ENCODE measurements at regions not wholly inside any gene's neighbourhood (a gene's known extent, or its start where the extent isn't known, plus 50 kb on each side); places are given as distances from the start of the nearest gene placed in this dataset.

- intact Hi-C loops (cut with micrococcal nuclease; ENCODE audit: unreplicated experiment) = no loop called here
These were observed 67.5 kb upstream of the ARHGAP21 start for GRCh38 chr10:24791084-24791726.

More at GRCh38 chr10:24791084-24791726, 67.5 kb upstream of the ARHGAP21 start:
- BruUV-seq (replicated peaks) = no TSS peak
- no peaks in the 10 kb centered on the region for H3K79me2 ChIP-seq (ENCODE audit: control insufficient read depth, insufficient read depth, low read length)
- RAD21 ChIA-PET (ENCODE audit: unreplicated experiment) = no interaction called here
- H3K9me3 ChIP-seq (replicated peaks; ENCODE audit: control insufficient read depth, insufficient read depth, low read length) = no peaks in the 10 kb centered on the region
- H3K9ac ChIP-seq (ENCODE audit: control insufficient read depth, insufficient read depth, low read length) = no peak overlapping the region
- DNase-seq (ENCODE audit: low read depth, low spot score) = no peak
- POLR2A ChIA-PET = no interaction called here
- TF ChIP-seq, protein P1, sequence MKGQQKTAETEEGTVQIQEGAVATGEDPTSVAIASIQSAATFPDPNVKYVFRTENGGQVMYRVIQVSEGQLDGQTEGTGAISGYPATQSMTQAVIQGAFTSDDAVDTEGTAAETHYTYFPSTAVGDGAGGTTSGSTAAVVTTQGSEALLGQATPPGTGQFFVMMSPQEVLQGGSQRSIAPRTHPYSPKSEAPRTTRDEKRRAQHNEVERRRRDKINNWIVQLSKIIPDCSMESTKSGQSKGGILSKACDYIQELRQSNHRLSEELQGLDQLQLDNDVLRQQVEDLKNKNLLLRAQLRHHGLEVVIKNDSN (IDR thresholded peaks at IDR 0.05; ENCODE audit: borderline replicate concordance, extremely low read length, insufficient read depth, low read depth, low read length) = no peak
- TF ChIP-seq, protein P2, sequence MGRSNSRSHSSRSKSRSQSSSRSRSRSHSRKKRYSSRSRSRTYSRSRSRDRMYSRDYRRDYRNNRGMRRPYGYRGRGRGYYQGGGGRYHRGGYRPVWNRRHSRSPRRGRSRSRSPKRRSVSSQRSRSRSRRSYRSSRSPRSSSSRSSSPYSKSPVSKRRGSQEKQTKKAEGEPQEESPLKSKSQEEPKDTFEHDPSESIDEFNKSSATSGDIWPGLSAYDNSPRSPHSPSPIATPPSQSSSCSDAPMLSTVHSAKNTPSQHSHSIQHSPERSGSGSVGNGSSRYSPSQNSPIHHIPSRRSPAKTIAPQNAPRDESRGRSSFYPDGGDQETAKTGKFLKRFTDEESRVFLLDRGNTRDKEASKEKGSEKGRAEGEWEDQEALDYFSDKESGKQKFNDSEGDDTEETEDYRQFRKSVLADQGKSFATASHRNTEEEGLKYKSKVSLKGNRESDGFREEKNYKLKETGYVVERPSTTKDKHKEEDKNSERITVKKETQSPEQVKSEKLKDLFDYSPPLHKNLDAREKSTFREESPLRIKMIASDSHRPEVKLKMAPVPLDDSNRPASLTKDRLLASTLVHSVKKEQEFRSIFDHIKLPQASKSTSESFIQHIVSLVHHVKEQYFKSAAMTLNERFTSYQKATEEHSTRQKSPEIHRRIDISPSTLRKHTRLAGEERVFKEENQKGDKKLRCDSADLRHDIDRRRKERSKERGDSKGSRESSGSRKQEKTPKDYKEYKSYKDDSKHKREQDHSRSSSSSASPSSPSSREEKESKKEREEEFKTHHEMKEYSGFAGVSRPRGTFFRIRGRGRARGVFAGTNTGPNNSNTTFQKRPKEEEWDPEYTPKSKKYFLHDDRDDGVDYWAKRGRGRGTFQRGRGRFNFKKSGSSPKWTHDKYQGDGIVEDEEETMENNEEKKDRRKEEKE (IDR thresholded peaks at IDR 0.05) = no peak
- no peak for TF ChIP-seq PKNOX1 (IDR thresholded peaks at IDR 0.05)
- TF ChIP-seq, protein P3, sequence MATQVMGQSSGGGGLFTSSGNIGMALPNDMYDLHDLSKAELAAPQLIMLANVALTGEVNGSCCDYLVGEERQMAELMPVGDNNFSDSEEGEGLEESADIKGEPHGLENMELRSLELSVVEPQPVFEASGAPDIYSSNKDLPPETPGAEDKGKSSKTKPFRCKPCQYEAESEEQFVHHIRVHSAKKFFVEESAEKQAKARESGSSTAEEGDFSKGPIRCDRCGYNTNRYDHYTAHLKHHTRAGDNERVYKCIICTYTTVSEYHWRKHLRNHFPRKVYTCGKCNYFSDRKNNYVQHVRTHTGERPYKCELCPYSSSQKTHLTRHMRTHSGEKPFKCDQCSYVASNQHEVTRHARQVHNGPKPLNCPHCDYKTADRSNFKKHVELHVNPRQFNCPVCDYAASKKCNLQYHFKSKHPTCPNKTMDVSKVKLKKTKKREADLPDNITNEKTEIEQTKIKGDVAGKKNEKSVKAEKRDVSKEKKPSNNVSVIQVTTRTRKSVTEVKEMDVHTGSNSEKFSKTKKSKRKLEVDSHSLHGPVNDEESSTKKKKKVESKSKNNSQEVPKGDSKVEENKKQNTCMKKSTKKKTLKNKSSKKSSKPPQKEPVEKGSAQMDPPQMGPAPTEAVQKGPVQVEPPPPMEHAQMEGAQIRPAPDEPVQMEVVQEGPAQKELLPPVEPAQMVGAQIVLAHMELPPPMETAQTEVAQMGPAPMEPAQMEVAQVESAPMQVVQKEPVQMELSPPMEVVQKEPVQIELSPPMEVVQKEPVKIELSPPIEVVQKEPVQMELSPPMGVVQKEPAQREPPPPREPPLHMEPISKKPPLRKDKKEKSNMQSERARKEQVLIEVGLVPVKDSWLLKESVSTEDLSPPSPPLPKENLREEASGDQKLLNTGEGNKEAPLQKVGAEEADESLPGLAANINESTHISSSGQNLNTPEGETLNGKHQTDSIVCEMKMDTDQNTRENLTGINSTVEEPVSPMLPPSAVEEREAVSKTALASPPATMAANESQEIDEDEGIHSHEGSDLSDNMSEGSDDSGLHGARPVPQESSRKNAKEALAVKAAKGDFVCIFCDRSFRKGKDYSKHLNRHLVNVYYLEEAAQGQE (IDR thresholded peaks at IDR 0.05; ENCODE audit: low read depth, low read length) = no peak
- TF ChIP-seq, protein P4, sequence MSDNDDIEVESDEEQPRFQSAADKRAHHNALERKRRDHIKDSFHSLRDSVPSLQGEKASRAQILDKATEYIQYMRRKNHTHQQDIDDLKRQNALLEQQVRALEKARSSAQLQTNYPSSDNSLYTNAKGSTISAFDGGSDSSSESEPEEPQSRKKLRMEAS (IDR thresholded peaks at IDR 0.05; ENCODE audit: low read depth, low read length) = no peak
- in situ Hi-C loops (cut with MboI) = no loop called here
- no peak overlapping the region for H3K4me2 ChIP-seq (ENCODE audit: control insufficient read depth, insufficient read depth)
- CTCF ChIA-PET = no interaction called here
- 18% methylated on average over 7 of the region's 7 CpGs for WGBS (ENCODE audit: insufficient coverage, insufficient replicate concordance, low lambda C conversion rate, missing lambda C conversion rate)
- SMC1A ChIA-PET (ENCODE audit: uncharacterized antibody, unreplicated experiment) = interaction anchor here (0.8 to 1.0 kb wide), 2 partner anchors 9 to 31 kb away, joined by 3 read pairs; no protein-coding TSS in a partner anchor
- H3K4me3 ChIP-seq = no peak overlapping the region
- H3K36me3 ChIP-seq (ENCODE audit: control insufficient read depth in 2 of 2, insufficient read depth in 2 of 2, low read length in 1 of 2) = no peaks in the 10 kb centered on the region
- FAIRE-seq = no peak
- H3K4me1 ChIP-seq (ENCODE audit: control insufficient read depth, insufficient read depth, low read length) = no peaks in the 10 kb centered on the region
- no peaks in the 10 kb centered on the region for H3K27me3 ChIP-seq (replicated peaks in 1 of 2; ENCODE audit: control insufficient read depth in 2 of 2, insufficient read depth in 2 of 2, low read length in 1 of 2)
- no peak for ATAC-seq
- no peaks in the 10 kb centered on the region for H4K20me1 ChIP-seq (ENCODE audit: control insufficient read depth, insufficient read depth)
- no peak overlapping the region for H3K27ac ChIP-seq (ENCODE audit: control insufficient read depth, insufficient read depth)
- H2AFZ ChIP-seq (ENCODE audit: control insufficient read depth, low read depth, low read length) = no peak overlapping the region
